ACC112 (cell line): ENCODE measurements at regions not wholly inside any gene's neighbourhood (a gene's known extent, or its start where the extent isn't known, plus 50 kb on each side); places are given as distances from the start of the nearest gene placed in this dataset.

Experiments
- H2AFZ ChIP-seq: fragments of 200-600 bp; sonication (generic); one replicate; pipeline ENCODE4 v1.6.0; 2017; ENCODE audit warnings: antibody characterized with exemption, low read length; ENCODE audit not compliant: unreplicated experiment
- H3K27ac ChIP-seq: fragments of 200-600 bp; sonication (generic); 2 replicates; pipeline ENCODE4 v1.5.1; 2014; ENCODE audit warnings: low read depth, mild to moderate bottlenecking, antibody characterized with exemption, low read length, moderate library complexity
- H3K27me3 ChIP-seq: fragments of 200-600 bp; sonication (generic); 2 replicates; pipeline ENCODE4 v1.6.1; 2014; ENCODE audit warnings: mild to moderate bottlenecking, antibody characterized with exemption, low read length, moderate library complexity, mixed read lengths; ENCODE audit not compliant: insufficient read depth
- H3K36me3 ChIP-seq: fragments of 200-600 bp; sonication (generic); 2 replicates; pipeline ENCODE4 v1.6.1; 2016; ENCODE audit warnings: mild to moderate bottlenecking, antibody characterized with exemption, low read length, moderate library complexity, mixed read lengths; ENCODE audit not compliant: insufficient read depth
- H3K4me1 ChIP-seq: fragments of 200-600 bp; sonication (generic); one replicate; pipeline ENCODE4 v1.6.1; 2016; ENCODE audit warnings: low read length, mixed read lengths; ENCODE audit not compliant: insufficient read depth, unreplicated experiment, control insufficient read depth
- H3K4me3 ChIP-seq: fragments of 200-600 bp; sonication (generic); 2 replicates; pipeline ENCODE4 v1.5.1; 2014; ENCODE audit warnings: mild to moderate bottlenecking, low read depth, low read length
- H3K79me2 ChIP-seq: fragments of 200-600 bp; sonication (generic); one replicate; pipeline ENCODE4 v1.6.0; 2016; ENCODE audit warnings: low read length; ENCODE audit not compliant: control insufficient read depth, unreplicated experiment, insufficient read depth

DNA sequence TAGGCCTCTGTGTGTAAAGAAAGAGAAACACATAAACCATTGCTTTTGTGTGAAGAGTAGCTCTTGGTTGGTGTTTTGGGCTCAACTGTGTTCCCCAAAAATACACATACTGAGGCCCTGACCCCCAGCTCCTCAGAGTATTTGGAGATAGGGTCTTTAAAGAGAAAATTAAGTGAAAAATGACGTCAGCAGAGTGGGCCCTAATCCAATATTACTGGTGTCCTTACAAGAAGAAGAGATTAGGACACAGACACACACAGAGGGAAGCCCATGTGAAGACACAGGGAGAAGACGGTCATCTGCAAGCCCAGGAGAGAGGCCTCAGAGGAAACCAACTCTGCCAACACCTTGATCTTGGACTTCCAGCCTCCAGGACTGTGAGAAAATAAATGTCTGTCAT, 76.9 kb upstream of the PGBD5 start:
- no peaks in the 10 kb centered on the region for H3K36me3 ChIP-seq
- no peaks in the 10 kb centered on the region for H3K4me1 ChIP-seq
- H3K27me3 ChIP-seq: peaks cover 11% of the 10 kb centered on the region
- no peak overlapping the region for H3K27ac ChIP-seq
- H3K4me3 ChIP-seq: no peak overlapping the region
- no peaks in the 10 kb centered on the region for H3K79me2 ChIP-seq
- H2AFZ ChIP-seq: no peak overlapping the region

DNA sequence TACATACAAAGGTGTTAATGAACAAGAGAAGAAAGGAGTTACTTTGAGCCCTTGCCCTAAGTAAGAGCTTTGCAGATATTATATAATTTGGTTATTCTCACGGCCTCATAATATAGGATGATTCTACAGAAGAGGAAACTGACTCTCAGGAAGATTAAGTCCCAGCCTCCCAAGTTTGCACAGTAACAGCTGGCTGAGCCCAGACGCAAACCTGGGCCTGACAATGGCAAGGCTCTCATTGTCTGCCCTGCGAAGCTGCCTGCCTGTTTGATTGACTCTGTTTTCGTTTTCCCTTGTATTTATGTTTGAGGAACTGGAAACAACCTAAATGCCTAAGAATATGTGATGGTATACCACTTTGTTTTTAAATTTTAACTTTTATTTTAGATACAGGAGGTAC, 76.2 kb upstream of the PGBD5 start:
- H3K4me1 ChIP-seq: no peaks in the 10 kb centered on the region
- H3K27me3 ChIP-seq: peaks cover 16% of the 10 kb centered on the region
- no peak overlapping the region for H2AFZ ChIP-seq
- H3K27ac ChIP-seq: no peak overlapping the region
- H3K36me3 ChIP-seq: no peaks in the 10 kb centered on the region
- H3K4me3 ChIP-seq: no peak overlapping the region
- no peaks in the 10 kb centered on the region for H3K79me2 ChIP-seq

DNA sequence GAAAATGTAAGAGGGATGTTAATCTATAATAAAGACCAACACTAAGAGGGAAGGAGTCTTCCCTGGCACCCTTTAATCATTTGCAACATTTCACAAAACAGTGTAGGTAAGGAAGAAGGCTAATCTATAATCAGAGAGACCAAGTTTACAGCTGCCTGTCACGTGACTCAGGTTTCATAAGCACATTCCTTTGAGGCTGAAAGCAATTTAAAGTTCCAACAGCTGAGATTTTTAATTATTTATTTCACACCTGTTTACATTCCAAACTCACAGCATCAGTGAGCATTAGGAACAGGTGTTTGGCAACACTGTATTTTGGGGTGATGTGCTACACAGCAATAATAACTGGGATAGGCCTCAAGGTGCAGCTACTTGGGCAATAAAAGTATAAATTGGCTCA, 75.7 kb upstream of the PGBD5 start:
- Histone ChIP-seq H3K36me3 (no peaks in the 10 kb centered on the region), H3K4me1 (no peaks in the 10 kb centered on the region), H3K79me2 (no peaks in the 10 kb centered on the region), H3K27me3 (peaks cover 20% of the 10 kb centered on the region), H3K27ac (no peak overlapping the region), H2AFZ (no peak overlapping the region), H3K4me3 (no peak overlapping the region)

DNA sequence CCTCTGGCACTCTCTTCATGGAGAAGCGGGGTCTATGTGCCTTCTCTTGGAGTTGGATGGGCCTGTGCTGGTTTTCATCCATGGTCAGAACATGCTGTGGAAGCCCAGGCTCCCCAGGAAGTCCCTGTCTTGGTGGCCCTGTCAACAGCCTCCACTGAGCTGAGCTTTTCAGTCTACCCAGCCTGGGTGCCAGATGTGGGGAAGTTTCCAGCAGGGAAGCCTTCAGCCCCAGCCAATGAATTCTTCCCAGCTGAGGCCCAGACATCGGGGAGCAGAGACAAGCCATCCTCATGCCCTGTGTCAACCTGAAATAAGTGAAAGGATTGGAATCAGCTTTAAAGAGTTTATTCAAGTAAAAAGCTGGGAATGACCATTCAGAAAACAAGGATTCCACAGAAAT, 75.1 kb upstream of the PGBD5 start:
- H3K36me3 ChIP-seq: no peaks in the 10 kb centered on the region
- H3K4me3 ChIP-seq: no peak overlapping the region
- H3K4me1 ChIP-seq: no peaks in the 10 kb centered on the region
- no peaks in the 10 kb centered on the region for H3K79me2 ChIP-seq
- H3K27me3 ChIP-seq: peaks cover 26% of the 10 kb centered on the region
- no peak overlapping the region for H2AFZ ChIP-seq
- no peak overlapping the region for H3K27ac ChIP-seq

DNA sequence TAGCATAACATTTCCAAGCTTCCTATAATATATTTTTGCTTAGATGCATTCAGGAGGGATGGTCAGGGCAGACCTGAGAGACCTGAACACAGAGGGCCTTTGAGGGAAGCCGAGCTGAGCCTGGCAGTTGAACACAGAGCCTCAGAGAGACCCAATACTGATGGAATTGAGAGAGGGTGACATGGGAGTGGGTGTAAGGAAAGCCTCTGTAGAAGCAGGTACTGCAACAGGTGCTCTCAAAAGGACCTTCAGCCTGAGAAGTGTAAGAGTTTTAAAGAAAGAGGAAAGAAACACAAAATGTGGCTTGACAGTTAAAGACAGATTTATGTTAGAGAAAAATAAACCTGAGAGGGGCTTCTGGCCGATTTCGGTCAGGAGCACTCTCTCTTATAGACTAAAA, 73.9 kb upstream of the PGBD5 start:
- H3K4me3 ChIP-seq: no peak overlapping the region

DNA sequence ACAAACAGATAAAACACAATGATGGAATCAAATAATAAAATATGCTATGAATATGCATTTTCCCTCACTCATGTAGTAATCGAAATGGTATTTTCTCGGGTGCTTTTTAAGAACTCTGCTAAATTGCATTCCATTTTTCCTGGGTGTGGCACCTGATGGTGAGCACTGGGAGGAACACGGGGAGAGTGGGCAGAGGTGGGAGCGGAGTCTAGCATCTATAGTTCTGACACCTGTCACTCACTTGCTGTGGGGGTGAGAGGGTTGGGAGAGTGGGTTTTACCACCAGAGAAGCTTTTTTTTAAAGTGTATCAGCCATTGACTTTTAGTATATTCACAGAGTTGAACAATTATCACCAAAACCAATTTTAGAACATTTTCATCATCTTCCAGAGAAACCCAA, 73.4 kb upstream of the PGBD5 start:
- Histone ChIP-seq H3K27ac (no peak overlapping the region), H3K79me2 (no peaks in the 10 kb centered on the region), H2AFZ (no peak overlapping the region), H3K4me1 (no peaks in the 10 kb centered on the region), H3K36me3 (no peaks in the 10 kb centered on the region), H3K27me3 (peaks cover 27% of the 10 kb centered on the region), H3K4me3 (no peak overlapping the region)

More for the DNA sequence above, 73.9 kb upstream of the PGBD5 start:
- Histone ChIP-seq H3K4me1 (no peaks in the 10 kb centered on the region), H3K79me2 (no peaks in the 10 kb centered on the region), H3K27ac (no peak overlapping the region), H3K36me3 (no peaks in the 10 kb centered on the region), H2AFZ (no peak overlapping the region), H3K27me3 (peaks cover 27% of the 10 kb centered on the region)

DNA sequence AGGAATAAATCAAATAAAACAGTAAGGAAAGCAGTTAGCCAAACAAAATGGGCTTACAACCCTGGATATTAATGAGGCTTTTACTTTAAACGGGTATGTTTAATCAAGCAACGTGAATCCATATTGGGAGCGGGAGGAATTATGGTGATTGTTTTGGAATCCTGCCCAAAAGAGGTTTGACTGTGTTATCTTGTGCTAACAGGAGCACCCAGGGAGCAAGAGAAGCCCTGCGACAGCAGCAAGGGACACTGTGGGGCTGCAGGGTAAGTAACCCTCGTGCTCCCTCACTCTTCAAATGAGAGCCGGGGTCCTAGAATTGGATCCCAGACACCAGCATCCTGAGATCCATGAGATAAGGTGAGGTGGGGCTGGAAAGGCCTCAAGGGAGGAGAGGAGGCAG, 72.6 kb upstream of the PGBD5 start:
- Histone ChIP-seq H2AFZ (no peak overlapping the region), H3K27ac (no peak overlapping the region), H3K4me3 (no peak overlapping the region), H3K4me1 (no peaks in the 10 kb centered on the region), H3K27me3 (peaks cover 27% of the 10 kb centered on the region), H3K79me2 (no peaks in the 10 kb centered on the region), H3K36me3 (no peaks in the 10 kb centered on the region)

DNA sequence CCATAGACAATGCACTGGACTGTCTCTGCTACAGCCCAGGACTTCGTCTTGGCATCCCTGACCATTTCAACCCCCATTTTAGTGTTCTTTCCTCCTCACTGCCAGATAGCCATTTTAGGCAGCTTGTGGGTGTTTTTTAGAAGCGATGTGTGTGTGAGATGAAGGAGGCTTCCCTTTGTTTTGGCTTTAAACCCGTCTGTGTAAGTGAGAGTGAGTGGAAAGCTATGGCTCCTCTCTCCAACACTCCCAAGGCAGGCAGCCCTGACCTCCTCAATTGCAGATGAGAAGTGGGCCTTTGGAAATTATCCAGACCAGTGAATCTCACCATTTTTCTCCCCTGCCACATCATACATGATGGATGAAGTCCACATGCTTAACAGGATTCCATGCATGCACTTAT, 70.3 kb upstream of the PGBD5 start:
- Histone ChIP-seq H3K79me2 (no peaks in the 10 kb centered on the region), H3K36me3 (no peaks in the 10 kb centered on the region), H3K4me1 (no peaks in the 10 kb centered on the region), H2AFZ (no peak overlapping the region), H3K4me3 (0 out of 2 replicates have a peak overlapping the region, but pooled peaks have one; percentile 12), H3K27ac (no peak overlapping the region), H3K27me3 (peaks cover 27% of the 10 kb centered on the region)

DNA sequence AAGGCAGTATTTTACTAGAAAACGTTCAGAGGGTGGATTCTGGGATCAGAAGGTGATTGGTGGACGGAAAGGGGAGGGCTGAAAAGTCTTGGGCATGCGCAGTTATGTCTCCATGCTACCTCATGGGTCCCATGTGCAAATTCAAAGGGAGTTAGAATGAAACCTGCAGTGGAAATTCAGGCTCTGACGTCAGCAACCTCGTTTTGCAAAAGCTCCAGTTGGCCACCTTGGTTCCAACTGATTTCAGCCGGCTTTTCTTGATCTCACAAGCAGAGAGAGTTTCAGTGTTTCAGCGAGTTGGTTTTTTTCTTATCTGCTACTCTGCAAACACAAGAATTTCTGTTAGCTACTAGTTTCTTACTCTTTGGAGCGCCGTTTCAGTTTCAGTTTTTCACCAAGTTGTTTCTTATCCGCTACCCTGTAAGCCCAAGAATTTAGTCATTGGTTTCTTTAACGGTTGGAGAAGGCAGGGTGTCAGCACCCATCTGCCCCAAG, 69.8 kb upstream of the PGBD5 start:
- Histone ChIP-seq H3K27ac (no peak overlapping the region), H3K4me1 (no peaks in the 10 kb centered on the region), H3K36me3 (no peaks in the 10 kb centered on the region), H2AFZ (no peak overlapping the region), H3K4me3 (0 out of 2 replicates have a peak overlapping the region, but pooled peaks have one; percentile 12), H3K27me3 (peaks cover 32% of the 10 kb centered on the region), H3K79me2 (no peaks in the 10 kb centered on the region)

DNA sequence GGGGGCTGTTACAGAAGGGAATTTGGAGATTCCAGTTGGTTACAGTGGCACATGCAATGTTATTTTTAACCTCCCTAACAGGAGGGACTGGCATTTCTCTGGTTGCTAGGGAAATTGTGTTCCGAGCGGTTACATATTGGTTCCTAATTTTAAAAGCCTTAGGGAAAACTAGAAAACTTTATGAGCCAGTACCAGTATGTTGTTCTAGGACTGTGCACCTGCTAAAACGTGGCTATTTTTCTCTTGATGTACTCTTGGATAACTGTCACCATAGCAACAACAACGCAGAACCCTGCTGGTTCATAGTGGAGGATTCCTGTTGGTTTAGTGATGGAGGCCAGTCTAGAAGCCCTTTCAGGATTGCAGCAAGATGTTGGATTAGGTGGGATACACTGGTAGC, 68.9 kb upstream of the PGBD5 start:
- H3K4me1 ChIP-seq: no peaks in the 10 kb centered on the region
- no peaks in the 10 kb centered on the region for H3K36me3 ChIP-seq
- no peak overlapping the region for H3K4me3 ChIP-seq
- H3K79me2 ChIP-seq: no peaks in the 10 kb centered on the region
- H2AFZ ChIP-seq: no peak overlapping the region
- no peak overlapping the region for H3K27ac ChIP-seq
- peaks cover 32% of the 10 kb centered on the region for H3K27me3 ChIP-seq

DNA sequence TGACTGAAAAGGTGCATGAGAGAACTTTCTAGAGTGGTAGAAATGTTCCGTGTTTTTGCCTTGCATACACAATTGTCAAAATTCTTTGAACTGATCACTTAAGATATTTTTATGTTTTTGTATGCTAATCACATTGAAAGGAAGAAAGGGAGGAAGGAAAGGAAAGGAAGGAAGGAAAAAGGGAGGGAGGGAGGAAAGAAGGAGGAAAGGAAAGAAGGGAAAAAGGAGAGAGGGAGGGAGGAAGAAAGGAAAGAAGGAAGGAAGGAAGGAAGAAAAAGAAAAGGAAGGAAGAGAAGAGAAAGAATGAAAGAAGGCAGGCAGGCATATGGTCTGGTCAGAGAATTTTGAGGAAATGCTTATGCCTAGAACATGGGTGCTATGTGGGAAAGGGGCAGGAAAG, 68.4 kb upstream of the PGBD5 start:
- Histone ChIP-seq H3K4me3 (no peak overlapping the region), H3K79me2 (no peaks in the 10 kb centered on the region), H2AFZ (no peak overlapping the region), H3K27ac (no peak overlapping the region), H3K36me3 (no peaks in the 10 kb centered on the region), H3K4me1 (no peaks in the 10 kb centered on the region), H3K27me3 (peaks cover 31% of the 10 kb centered on the region)
